ENCODE measurements at regions not wholly inside any gene's neighbourhood (a gene's known extent, or its start where the extent isn't known, plus 50 kb on each side); places are given as distances from the start of the nearest gene placed in this dataset.

GRCh38 chr6:166024252-166024651 is 143.4 kb downstream of the TBXT start:
- TF ChIP-seq EZH2 (IDR thresholded peaks at IDR 0.05; ENCODE audit: insufficient read depth, poor library complexity, severe bottlenecking) (no peak), EZH2phosphoT487 (IDR thresholded peaks at IDR 0.05; ENCODE audit: insufficient read depth, low read depth) (no peak)
